Endothelial cell of umbilical vein (primary cell): ENCODE measurements at regions not wholly inside any gene's neighbourhood (a gene's known extent, or its start where the extent isn't known, plus 50 kb on each side); places are given as distances from the start of the nearest gene placed in this dataset.

Source experiments
- BruUV-seq: library from RNA; stranded (reverse); fragments of 400-500 nt; replicated peaks from 2 replicates; lab custom pipeline; 2021; lab: Mats Ljungman, UMichigan
- CTCF ChIA-PET: fragments of 300-600, 350-600 bp; sonication (Branson Sonifier 250); formaldehyde crosslinking; loops from one replicate; lab custom pipeline; 2021; ENCODE audit warnings: antibody characterized with exemption, inconsistent platforms; lab: Charles Lee
- POLR2A ChIA-PET: fragments of 300-600, 350-600 bp; sonication (Branson Sonifier 250); formaldehyde crosslinking; loops from one replicate; lab custom pipeline; 2021; ENCODE audit warnings: antibody characterized with exemption, inconsistent platforms; lab: Charles Lee
- DNase-seq: peaks from one replicate; pipeline ENCODE4 v3.0.0-alpha.2; 2011; ENCODE audit warnings: low read depth, low spot score
- FAIRE-seq: peaks from 2 replicates; lab custom pipeline; 2011; peaks lifted over from hg19 to GRCh38; lab: Jason Lieb, UNC
- H2AFZ ChIP-seq: 2 replicates; pipeline ENCODE4 v1.6.0; 2012; ENCODE audit warnings: low read depth, low read length, control low read depth, inconsistent platforms
- H3K27ac ChIP-seq: 2 replicates; pipeline ENCODE4 v1.5.1; 2011; ENCODE audit warnings: low read depth, mild to moderate bottlenecking, control low read depth, low read length, moderate library complexity; ENCODE audit not compliant: insufficient read depth
- H3K27me3 ChIP-seq, 2 experiments: 2 replicates each; pipeline versions ENCODE4 v1.6.0 to v1.6.1; 2011; ENCODE audit warnings: low read length in 2 of 2, mixed read lengths in 1 of 2; ENCODE audit not compliant: control insufficient read depth in 2 of 2, insufficient read depth in 2 of 2
- H3K36me3 ChIP-seq, 2 experiments: 2 replicates in 1 of 2; 3 replicates in 1 of 2; pipeline ENCODE4 v1.5.1; 2011; ENCODE audit warnings: low read length in 2 of 2, mild to moderate bottlenecking in 1 of 2, moderate library complexity in 1 of 2; ENCODE audit not compliant: control insufficient read depth in 2 of 2, insufficient read depth in 2 of 2; ENCODE audit errors: extremely low read depth in 1 of 2
- H3K4me1 ChIP-seq: 3 replicates; pipeline ENCODE4 v1.5.1; 2011; ENCODE audit warnings: mild to moderate bottlenecking, low read length; ENCODE audit not compliant: control insufficient read depth, insufficient read depth; ENCODE audit errors: extremely low read depth
- H3K4me2 ChIP-seq: 2 replicates; pipeline ENCODE4 v1.6.1; 2011; ENCODE audit warnings: low read length, control low read depth, mixed read lengths; ENCODE audit not compliant: insufficient read depth
- H3K4me3 ChIP-seq, 3 experiments: fragments of 200-600 bp in 1 of 3; sonication (generic), shearing (Covaris generic) in 1 of 3; replicated peaks in 1 of 3; 2 replicates each; pipeline ENCODE4 v1.5.1; 2011 to 2016; ENCODE audit warnings: control low read depth in 3 of 3, low read length in 3 of 3, mild to moderate bottlenecking in 2 of 3, inconsistent platforms in 1 of 3, low read depth in 1 of 3, moderate library complexity in 1 of 3; ENCODE audit not compliant: insufficient read depth in 1 of 3
- H3K79me2 ChIP-seq: 2 replicates; pipeline ENCODE4 v1.6.0; 2012; ENCODE audit warnings: low read length, inconsistent platforms; ENCODE audit not compliant: control insufficient read depth, insufficient read depth
- H3K9ac ChIP-seq: replicated peaks from 2 replicates; pipeline ENCODE3; 2011; ENCODE audit warnings: low read length, control low read depth; ENCODE audit not compliant: insufficient read depth; ENCODE audit errors: extremely low read depth
- H3K9me1 ChIP-seq: replicated peaks from 3 replicates; pipeline ENCODE4 v1.6.0; 2011; ENCODE audit warnings: mild to moderate bottlenecking, low read length; ENCODE audit not compliant: control insufficient read depth, insufficient read depth; ENCODE audit errors: extremely low read depth
- H3K9me3 ChIP-seq: replicated peaks from 2 replicates; pipeline ENCODE4 v1.5.1; 2012; ENCODE audit warnings: low read length, inconsistent platforms; ENCODE audit not compliant: control insufficient read depth, insufficient read depth
- H4K20me1 ChIP-seq: replicated peaks from 2 replicates; pipeline ENCODE3; 2011; ENCODE audit warnings: mild to moderate bottlenecking, low read length; ENCODE audit not compliant: control insufficient read depth, insufficient read depth; ENCODE audit errors: extremely low read depth
- EZH2 ChIP-seq: IDR thresholded peaks from 2 replicates; pipeline ENCODE4 v1.6.1; 2012; ENCODE audit warnings: borderline replicate concordance, low read depth, mild to moderate bottlenecking, moderate library complexity, low read length, inconsistent platforms; ENCODE audit not compliant: severe bottlenecking
- FOS ChIP-seq: IDR thresholded peaks from 2 replicates; pipeline ENCODE4 v1.6.1; 2011; ENCODE audit warnings: mild to moderate bottlenecking, low read length, moderate library complexity, borderline replicate concordance; ENCODE audit not compliant: insufficient read depth
- GATA2 ChIP-seq: IDR thresholded peaks from 2 replicates; pipeline ENCODE4 v1.7.0; 2011; ENCODE audit warnings: low read depth, mild to moderate bottlenecking, moderate library complexity, mixed read lengths, low read length; ENCODE audit not compliant: insufficient read length, insufficient read depth
- JUN ChIP-seq: IDR thresholded peaks from 2 replicates; pipeline ENCODE4 v1.6.1; 2011; ENCODE audit warnings: borderline replicate concordance, low read depth; ENCODE audit not compliant: insufficient read length, insufficient read depth
- MYC ChIP-seq: IDR thresholded peaks from one replicate; pipeline ENCODE4 v1.6.1; 2011; ENCODE audit warnings: mild to moderate bottlenecking, low read depth, low read length
- POLR2A ChIP-seq: IDR thresholded peaks from 2 replicates; pipeline ENCODE4 v1.6.1; 2012; ENCODE audit warnings: low read depth, mild to moderate bottlenecking, control low read depth, low read length
- POLR2AphosphoS5 ChIP-seq: IDR thresholded peaks from 2 replicates; pipeline ENCODE4 v1.6.1; 2012; ENCODE audit warnings: low read depth, mild to moderate bottlenecking, control low read depth, low read length, moderate library complexity; ENCODE audit not compliant: insufficient read depth
- dilution Hi-C: fragments of 300-500 bp; cut with MboI; formaldehyde crosslinking; loops from one replicate; pipeline ENCODE4 v1.15.0; 2019; ENCODE audit warnings: low sequenced_read_pairs; ENCODE audit not compliant: extremely low pct_ligation_motif_present
- intact Hi-C: fragments of 100-400 bp; cut with micrococcal nuclease; formaldehyde crosslinking; loops from one replicate; pipeline ENCODE4 v1.10.0; 2022
- TF ChIP-seq, protein P1 (sequence below): IDR thresholded peaks from 2 replicates; pipeline ENCODE4 v1.6.1; 2011; ENCODE audit not compliant: insufficient read depth, insufficient read length
- TF ChIP-seq, protein P2 (sequence below), 2 donors: IDR thresholded peaks; 1 replicate in 1 of 2; 2 replicates in 1 of 2; pipeline ENCODE4 v1.5.1; 2011; ENCODE audit warnings: low read length in 2 of 2, mild to moderate bottlenecking in 2 of 2, moderate library complexity in 2 of 2, control low read depth in 1 of 2, inconsistent platforms in 1 of 2, low read depth in 1 of 2; ENCODE audit not compliant: insufficient read depth in 1 of 2; ENCODE audit errors: extremely low read depth in 1 of 2

DNA sequence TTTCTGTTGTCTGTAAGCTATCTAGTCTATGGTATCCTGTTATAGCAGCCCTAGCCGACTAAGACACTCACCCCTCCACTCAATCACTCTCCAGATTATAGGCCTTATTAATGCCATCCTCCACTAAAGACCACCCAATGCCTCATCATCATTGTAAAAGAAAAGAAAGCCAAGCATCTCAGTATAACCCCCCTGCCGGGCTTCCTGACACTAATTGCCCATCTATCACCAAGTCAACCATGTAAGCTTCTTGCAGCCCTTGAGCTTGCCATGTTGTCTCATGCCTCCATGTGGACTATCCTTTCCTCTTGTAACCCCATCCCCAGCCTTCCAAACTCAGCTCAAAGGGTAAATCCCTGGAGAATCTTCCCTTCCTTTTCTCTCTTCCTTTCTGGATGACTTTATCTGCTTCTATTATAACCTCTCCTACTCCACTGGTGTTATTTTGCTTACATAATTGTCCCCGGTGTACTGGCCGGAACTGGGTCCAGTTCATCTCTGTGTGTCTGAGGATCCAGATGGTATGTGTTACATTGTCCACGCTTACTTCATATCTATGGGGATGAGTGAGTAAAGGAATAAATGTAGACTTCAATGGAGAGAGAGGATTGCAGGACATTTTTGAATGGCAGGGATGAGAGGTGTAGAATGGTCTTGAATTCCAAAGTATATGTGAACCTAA lies 202.9 kb upstream of the SOX4 start:
- no peak overlapping the region for H2AFZ ChIP-seq
- ChIA-PET POLR2A (no interaction called here), CTCF (no interaction called here)
- H4K20me1 ChIP-seq = no peaks in the 10 kb centered on the region
- no peaks in the 10 kb centered on the region for H3K9me3 ChIP-seq
- no peaks in the 10 kb centered on the region for H3K79me2 ChIP-seq
- intact Hi-C loops (no loop called here), dilution Hi-C loops (no loop called here)
- no peaks in the 10 kb centered on the region for H3K4me1 ChIP-seq
- no peak overlapping the region for H3K4me3 ChIP-seq
- BruUV-seq = no TSS peak
- no peaks in the 10 kb centered on the region for H3K27me3 ChIP-seq
- no peak for FAIRE-seq
- no peaks in the 10 kb centered on the region for H3K36me3 ChIP-seq
- H3K9me1 ChIP-seq = no peaks in the 10 kb centered on the region
- no peak overlapping the region for H3K27ac ChIP-seq
- DNase-seq = no peak
- H3K9ac ChIP-seq = no peak overlapping the region
- H3K4me2 ChIP-seq = no peak overlapping the region
- TF ChIP-seq, protein P1, sequence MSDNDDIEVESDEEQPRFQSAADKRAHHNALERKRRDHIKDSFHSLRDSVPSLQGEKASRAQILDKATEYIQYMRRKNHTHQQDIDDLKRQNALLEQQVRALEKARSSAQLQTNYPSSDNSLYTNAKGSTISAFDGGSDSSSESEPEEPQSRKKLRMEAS = no peak
- no peak for TF ChIP-seq FOS
- TF ChIP-seq MYC = no peak
- no peak for TF ChIP-seq POLR2A
- no peak for TF ChIP-seq EZH2
- no peak for TF ChIP-seq POLR2AphosphoS5
- no peak for TF ChIP-seq JUN
- TF ChIP-seq, protein P2, sequence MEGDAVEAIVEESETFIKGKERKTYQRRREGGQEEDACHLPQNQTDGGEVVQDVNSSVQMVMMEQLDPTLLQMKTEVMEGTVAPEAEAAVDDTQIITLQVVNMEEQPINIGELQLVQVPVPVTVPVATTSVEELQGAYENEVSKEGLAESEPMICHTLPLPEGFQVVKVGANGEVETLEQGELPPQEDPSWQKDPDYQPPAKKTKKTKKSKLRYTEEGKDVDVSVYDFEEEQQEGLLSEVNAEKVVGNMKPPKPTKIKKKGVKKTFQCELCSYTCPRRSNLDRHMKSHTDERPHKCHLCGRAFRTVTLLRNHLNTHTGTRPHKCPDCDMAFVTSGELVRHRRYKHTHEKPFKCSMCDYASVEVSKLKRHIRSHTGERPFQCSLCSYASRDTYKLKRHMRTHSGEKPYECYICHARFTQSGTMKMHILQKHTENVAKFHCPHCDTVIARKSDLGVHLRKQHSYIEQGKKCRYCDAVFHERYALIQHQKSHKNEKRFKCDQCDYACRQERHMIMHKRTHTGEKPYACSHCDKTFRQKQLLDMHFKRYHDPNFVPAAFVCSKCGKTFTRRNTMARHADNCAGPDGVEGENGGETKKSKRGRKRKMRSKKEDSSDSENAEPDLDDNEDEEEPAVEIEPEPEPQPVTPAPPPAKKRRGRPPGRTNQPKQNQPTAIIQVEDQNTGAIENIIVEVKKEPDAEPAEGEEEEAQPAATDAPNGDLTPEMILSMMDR (IDR thresholded peaks at IDR 0.05; ENCODE audit: extremely low read depth in 1 of 2, insufficient read depth in 1 of 2, low read depth in 1 of 2, low read length in 2 of 2) = no peak
- no peak for TF ChIP-seq GATA2
